Stimulated activated naive CD8-positive, alpha-beta T cell treated with anti-CD3 and anti-CD28 coated beads, Interleukin-15, Interleukin-2, amounts not matched to agents 100 ng/mL and 50 ng/mL, for 24 hours (primary cell): ENCODE measurements at regions not wholly inside any gene's neighbourhood (a gene's known extent, or its start where the extent isn't known, plus 50 kb on each side); places are given as distances from the start of the nearest gene placed in this dataset.

Experiments
- H3K27ac Mint-ChIP-seq: one replicate; pipeline ENCODE4 v1.8.0; 2021; ENCODE audit warnings: mild to moderate bottlenecking, mixed read lengths
- H3K27me3 Mint-ChIP-seq: one replicate; pipeline ENCODE4 v1.8.0; 2021; ENCODE audit warnings: mixed read lengths
- H3K36me3 Mint-ChIP-seq: one replicate; pipeline ENCODE4 v1.8.0; 2021; ENCODE audit warnings: low read depth, mixed read lengths
- H3K4me1 Mint-ChIP-seq: one replicate; pipeline ENCODE4 v1.8.0; 2021; ENCODE audit warnings: low read depth, mixed read lengths
- H3K4me3 Mint-ChIP-seq: one replicate; pipeline ENCODE4 v1.8.0; 2021; ENCODE audit warnings: mild to moderate bottlenecking, mixed read lengths
- H3K9me3 Mint-ChIP-seq: one replicate; pipeline ENCODE4 v1.8.0; 2021; ENCODE audit warnings: mixed read lengths

DNA sequence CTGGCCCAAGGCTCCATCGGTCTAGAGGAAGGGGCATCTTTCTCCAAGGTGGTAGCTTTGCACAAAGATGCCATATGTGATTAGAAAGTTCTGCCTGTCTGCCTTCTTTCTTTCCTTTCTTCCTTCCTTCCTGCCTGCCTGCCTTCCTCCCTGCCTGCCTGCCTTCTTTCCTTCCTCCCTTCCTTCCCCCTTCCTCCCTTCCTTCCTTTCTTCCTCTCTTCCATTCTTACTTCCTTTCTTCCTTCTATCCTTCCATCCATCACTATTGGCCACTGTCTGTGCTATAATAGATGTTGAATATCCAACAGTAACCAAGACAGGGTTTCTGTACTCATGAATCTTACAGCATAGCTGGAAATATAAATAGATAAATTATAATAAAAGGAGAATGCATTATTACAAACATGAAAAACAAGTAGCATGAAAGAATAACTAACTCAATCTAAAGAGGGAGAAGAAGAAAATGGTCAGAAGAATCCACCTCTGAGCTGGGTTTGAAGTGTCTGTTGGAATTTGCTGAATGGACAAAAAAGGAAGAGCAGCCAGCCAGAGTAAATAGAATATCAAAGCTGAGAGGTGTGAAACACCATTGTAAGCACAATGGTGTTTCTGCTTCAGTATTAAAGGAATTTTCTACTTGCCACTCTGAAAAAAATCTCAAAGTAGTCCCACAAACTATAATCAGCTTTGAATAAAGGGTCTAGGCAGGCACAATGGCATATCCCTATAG, 250.6 kb upstream of the NR5A2 start:
- H3K36me3 Mint-ChIP-seq, result no peaks in the 10 kb centered on the region
- H3K9me3 Mint-ChIP-seq, result no peaks in the 10 kb centered on the region
- no peak overlapping the region for H3K4me3 Mint-ChIP-seq
- H3K27me3 Mint-ChIP-seq, result peaks cover 14% of the 10 kb centered on the region
- no peak overlapping the region for H3K27ac Mint-ChIP-seq
- H3K4me1 Mint-ChIP-seq, result no peaks in the 10 kb centered on the region

- H3K4me3 Mint-ChIP-seq, result no peak overlapping the region
- no peaks in the 10 kb centered on the region for H3K9me3 Mint-ChIP-seq
- H3K36me3 Mint-ChIP-seq, result no peaks in the 10 kb centered on the region
- peaks cover 13% of the 10 kb centered on the region for H3K27me3 Mint-ChIP-seq
- H3K27ac Mint-ChIP-seq, result no peak overlapping the region
- no peaks in the 10 kb centered on the region for H3K4me1 Mint-ChIP-seq
Measured at GRCh38 chr1:199778324-199778955, 249.1 kb upstream of the NR5A2 start.

DNA sequence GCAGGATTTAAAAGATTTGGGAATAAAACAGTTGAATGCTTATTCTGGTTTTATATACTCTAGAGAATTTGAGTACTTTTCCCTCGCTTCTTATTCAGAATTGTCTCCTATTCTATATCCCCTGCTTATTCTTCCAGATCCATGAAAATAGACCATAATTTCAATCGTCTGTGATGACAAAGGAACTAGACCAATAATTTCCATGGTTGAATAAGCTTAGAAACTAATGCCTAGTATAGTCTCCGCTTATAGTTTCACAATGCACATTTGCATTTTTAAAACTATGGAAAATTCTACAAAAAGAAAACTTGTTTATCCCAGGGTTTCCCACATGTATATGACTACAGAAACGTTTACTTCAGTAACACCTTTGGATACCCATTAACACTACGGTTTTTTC, 247.4 kb upstream of the NR5A2 start:
- H3K27ac Mint-ChIP-seq, result no peak overlapping the region
- peaks cover 9% of the 10 kb centered on the region for H3K27me3 Mint-ChIP-seq

DNA sequence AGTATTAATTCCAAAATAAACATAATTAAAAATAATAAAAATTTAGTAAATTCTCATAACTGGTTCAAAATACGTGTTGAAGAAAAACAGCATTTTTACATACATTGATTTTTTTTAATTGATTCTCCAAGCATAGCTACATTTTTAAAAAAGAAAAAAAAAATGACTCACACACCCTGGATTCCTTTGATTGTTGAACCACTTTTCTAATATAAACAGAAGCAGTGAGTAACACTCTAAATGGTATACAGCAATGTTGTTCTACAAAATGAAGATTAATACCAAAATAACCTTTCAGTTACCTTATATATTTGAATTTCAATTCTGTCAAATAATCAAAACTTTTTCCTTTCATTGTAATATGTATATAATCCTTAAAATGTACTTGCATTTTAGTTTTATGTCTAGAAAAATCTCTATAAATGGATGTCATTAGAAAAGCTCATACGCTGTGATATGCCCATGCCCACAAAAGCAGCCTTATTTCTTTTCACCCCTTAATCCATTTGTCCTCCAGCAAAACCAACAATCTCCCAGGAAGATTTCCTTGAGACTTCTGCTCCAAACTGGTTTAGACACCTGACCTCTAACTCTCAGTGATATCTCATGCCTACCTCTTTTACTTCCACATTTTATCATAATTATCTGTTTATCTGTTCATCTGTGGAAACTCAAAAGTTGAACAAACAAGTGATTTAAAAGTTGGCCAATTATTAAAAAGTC, 246.4 kb upstream of the NR5A2 start:
- Mint-ChIP-seq H3K4me3 (no peak overlapping the region), H3K36me3 (no peaks in the 10 kb centered on the region), H3K27me3 (peaks cover 10% of the 10 kb centered on the region), H3K9me3 (no peaks in the 10 kb centered on the region), H3K27ac (no peak overlapping the region), H3K4me1 (no peaks in the 10 kb centered on the region)

More for the DNA sequence above, 247.4 kb upstream of the NR5A2 start:
- Mint-ChIP-seq H3K36me3 (no peaks in the 10 kb centered on the region), H3K4me1 (no peaks in the 10 kb centered on the region), H3K4me3 (no peak overlapping the region), H3K9me3 (no peaks in the 10 kb centered on the region)

DNA sequence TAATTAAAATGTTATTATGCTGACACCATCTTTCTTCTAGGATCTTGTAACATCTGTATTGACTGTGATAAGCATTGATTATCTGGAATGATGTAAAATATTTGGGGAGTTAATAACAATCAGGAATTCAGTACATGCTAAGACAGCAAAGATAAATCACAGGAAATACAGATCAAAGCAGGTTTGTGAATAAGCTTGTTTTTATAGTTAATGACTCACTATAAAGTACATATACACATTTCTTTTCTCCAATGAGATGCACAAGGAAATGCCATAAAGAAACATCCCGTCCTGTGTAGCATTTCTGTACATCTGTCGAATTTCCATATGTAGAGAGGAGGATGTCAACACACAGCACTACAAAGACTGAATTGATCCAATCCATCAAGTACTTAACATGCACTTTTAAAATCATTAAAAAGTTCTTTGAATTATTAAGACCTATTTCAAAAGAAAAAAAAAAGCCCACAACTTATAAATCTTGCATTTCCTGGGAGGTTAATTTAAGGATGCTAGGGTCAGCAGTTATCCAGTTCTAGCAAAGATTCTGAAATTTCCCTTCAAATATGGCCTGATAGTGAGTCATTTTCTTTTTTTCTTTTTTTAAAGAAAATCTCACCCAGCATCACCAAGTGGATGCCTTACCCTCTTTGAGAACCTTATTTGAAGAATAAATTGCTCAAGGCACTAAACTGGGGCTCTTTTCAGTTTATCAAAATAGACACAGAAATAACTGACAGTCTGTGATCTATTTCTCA, 243.2 kb upstream of the NR5A2 start:
- Mint-ChIP-seq H3K27ac (no peak overlapping the region), H3K27me3 (peaks cover 9% of the 10 kb centered on the region), H3K36me3 (no peaks in the 10 kb centered on the region), H3K4me3 (no peak overlapping the region), H3K9me3 (no peaks in the 10 kb centered on the region), H3K4me1 (no peaks in the 10 kb centered on the region)

- H3K27me3 Mint-ChIP-seq, result peaks cover 9% of the 10 kb centered on the region
- no peak overlapping the region for H3K4me3 Mint-ChIP-seq
- no peaks in the 10 kb centered on the region for H3K36me3 Mint-ChIP-seq
- no peak overlapping the region for H3K27ac Mint-ChIP-seq
- no peaks in the 10 kb centered on the region for H3K9me3 Mint-ChIP-seq
- H3K4me1 Mint-ChIP-seq, result no peaks in the 10 kb centered on the region
Measured at GRCh38 chr1:199786695-199787094, 240.8 kb upstream of the NR5A2 start.

DNA sequence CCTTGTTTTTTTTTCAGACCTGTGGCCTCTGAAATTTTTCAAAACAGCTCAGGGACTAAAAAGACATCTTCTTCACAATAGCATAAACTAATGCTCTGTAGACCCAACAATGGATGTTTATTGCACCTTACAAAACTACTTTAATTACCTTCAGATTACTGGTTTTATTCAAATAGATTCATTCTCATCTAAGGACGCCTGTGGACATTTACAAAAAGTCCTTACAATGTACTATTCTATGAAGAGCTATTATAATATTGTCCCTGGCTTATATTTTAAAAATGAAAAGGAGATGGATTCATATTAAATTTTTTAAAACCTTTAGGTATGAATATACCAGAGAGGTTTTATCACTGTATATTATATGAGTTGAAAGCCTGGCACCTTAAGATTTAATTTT, 238.4 kb upstream of the NR5A2 start:
- Mint-ChIP-seq H3K9me3 (no peaks in the 10 kb centered on the region), H3K27me3 (peaks cover 6% of the 10 kb centered on the region), H3K36me3 (no peaks in the 10 kb centered on the region), H3K27ac (no peak overlapping the region), H3K4me1 (no peaks in the 10 kb centered on the region), H3K4me3 (no peak overlapping the region)

- no peaks in the 10 kb centered on the region for H3K9me3 Mint-ChIP-seq
- no peaks in the 10 kb centered on the region for H3K4me1 Mint-ChIP-seq
- H3K36me3 Mint-ChIP-seq, result no peaks in the 10 kb centered on the region
- no peak overlapping the region for H3K4me3 Mint-ChIP-seq
- no peak overlapping the region for H3K27ac Mint-ChIP-seq
- H3K27me3 Mint-ChIP-seq, result peaks cover 3% of the 10 kb centered on the region
Measured at GRCh38 chr1:199791495-199791894, 236.0 kb upstream of the NR5A2 start.

GRCh38 chr1:199792874-199793273, 234.6 kb upstream of the NR5A2 start:
- H3K9me3 Mint-ChIP-seq, result no peaks in the 10 kb centered on the region
- no peaks in the 10 kb centered on the region for H3K36me3 Mint-ChIP-seq
- peaks cover 3% of the 10 kb centered on the region for H3K27me3 Mint-ChIP-seq
- no peak overlapping the region for H3K4me3 Mint-ChIP-seq
- no peaks in the 10 kb centered on the region for H3K4me1 Mint-ChIP-seq
- H3K27ac Mint-ChIP-seq, result no peak overlapping the region

GRCh38 chr1:199794105-199794863, 233.2 kb upstream of the NR5A2 start:
- Mint-ChIP-seq H3K27ac (no peak overlapping the region), H3K4me3 (no peak overlapping the region), H3K36me3 (no peaks in the 10 kb centered on the region), H3K27me3 (no peaks in the 10 kb centered on the region), H3K4me1 (no peaks in the 10 kb centered on the region), H3K9me3 (no peaks in the 10 kb centered on the region)

DNA sequence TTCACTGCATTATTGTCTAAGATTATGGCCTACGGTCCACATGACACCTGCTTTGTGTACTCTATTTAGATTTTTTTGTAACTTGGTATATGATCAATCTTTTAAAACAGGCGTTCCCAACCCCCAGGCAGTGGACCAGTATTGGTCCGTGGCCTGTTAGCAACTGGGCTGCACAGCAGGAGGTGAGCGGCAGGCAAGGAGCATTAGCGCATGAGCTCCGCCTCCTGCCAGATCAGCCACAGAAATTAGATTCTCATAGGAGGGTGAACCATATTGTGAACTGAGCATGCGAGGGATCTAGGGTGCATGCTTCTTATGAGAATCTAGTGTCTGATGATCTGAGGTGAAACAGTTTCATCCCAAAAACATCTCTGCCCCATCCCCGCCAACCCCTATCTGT, 228.4 kb upstream of the NR5A2 start:
- Mint-ChIP-seq H3K27ac (no peak overlapping the region), H3K4me3 (no peak overlapping the region), H3K4me1 (no peaks in the 10 kb centered on the region), H3K36me3 (no peaks in the 10 kb centered on the region), H3K9me3 (no peaks in the 10 kb centered on the region), H3K27me3 (peaks cover 24% of the 10 kb centered on the region)

DNA sequence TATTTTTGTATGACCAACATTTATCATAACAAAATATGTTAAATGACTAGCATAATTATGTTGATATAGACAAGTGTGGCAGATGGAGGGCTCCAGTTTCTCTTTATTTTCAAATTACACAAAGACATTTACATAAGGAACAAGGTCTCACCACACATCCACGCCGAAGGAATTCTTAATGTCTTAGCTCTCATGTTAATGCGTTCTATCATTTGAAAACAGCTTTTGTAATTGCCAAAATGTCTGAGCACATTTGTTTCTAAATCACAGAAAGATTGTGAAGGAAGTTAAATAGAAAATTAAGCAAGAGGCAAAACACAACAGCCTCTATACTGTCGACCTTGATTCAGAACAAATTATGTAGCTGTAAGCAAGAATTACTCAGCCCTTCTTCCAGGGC, 223.0 kb upstream of the NR5A2 start:
- no peaks in the 10 kb centered on the region for H3K36me3 Mint-ChIP-seq
- H3K27ac Mint-ChIP-seq, result no peak overlapping the region
- no peaks in the 10 kb centered on the region for H3K9me3 Mint-ChIP-seq

DNA sequence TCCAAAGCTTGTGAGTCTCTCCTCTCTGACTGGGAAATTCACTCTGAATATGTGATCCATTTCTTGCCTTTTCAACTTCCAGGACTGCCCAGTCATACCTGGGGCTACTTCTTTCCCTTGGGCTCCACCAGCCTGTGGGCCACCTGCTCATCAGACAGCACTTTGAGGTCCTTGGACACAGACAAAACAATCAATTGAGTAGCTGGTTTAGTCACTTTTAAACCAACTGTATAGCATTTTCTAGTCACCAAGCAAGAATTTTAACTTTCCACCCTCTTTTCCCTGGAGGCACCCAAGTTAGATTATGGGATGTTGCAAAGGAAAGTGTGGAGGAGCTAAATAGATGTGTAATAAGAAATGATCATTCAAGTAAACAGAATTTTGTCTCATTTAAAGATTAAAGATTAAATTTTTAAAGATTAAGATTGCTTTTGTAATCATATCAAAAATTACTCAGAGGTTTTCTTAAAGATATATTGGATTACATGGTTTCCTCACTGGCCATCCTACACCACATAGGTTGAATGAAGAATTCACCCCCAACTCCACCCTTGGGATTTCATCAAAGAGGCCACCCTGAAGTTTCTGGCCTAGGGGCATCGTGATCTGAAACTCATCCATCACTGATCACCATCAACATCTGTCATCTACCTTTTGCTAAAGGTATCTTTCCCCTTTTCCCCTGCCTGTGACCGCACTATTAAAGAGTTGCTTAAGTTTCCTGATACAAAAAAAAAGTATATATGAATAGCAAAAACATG, 219.2 kb upstream of the NR5A2 start:
- Mint-ChIP-seq H3K9me3 (no peaks in the 10 kb centered on the region), H3K27ac (no peak overlapping the region), H3K4me3 (no peak overlapping the region)

More for the DNA sequence above, 223.0 kb upstream of the NR5A2 start:
- Mint-ChIP-seq H3K4me1 (no peaks in the 10 kb centered on the region), H3K4me3 (no peak overlapping the region), H3K27me3 (peaks cover 49% of the 10 kb centered on the region)

DNA sequence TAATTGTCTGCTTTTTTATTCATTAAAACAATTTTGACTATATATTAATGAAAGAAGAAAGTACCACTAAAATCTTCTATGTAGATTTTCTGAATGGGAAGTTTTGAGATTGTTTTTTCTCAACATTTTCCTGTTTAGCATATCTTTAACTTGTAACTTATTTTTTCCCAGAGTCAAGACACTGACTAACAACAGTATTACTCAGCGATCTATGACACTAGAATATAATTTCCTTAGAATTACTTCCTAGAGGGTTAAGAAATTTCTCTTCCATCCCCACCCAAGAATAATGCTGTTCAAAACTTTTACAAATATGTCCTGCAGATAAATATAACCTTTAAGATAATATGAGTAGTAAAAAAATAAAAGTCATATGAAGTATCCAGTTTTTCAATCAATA, 218.2 kb upstream of the NR5A2 start:
- Mint-ChIP-seq H3K27ac (no peak overlapping the region), H3K4me1 (no peaks in the 10 kb centered on the region), H3K36me3 (no peaks in the 10 kb centered on the region), H3K4me3 (no peak overlapping the region), H3K27me3 (peaks cover 45% of the 10 kb centered on the region), H3K9me3 (no peaks in the 10 kb centered on the region)

More for the DNA sequence above, 219.2 kb upstream of the NR5A2 start:
- Mint-ChIP-seq H3K4me1 (no peaks in the 10 kb centered on the region), H3K27me3 (peaks cover 45% of the 10 kb centered on the region), H3K36me3 (no peaks in the 10 kb centered on the region)
